GM19025 (cell line): ENCODE measurements at regions not wholly inside any gene's neighbourhood (a gene's known extent, or its start where the extent isn't known, plus 50 kb on each side); places are given as distances from the start of the nearest gene placed in this dataset.
"Not testable (repeated sequence)": the region's sequence is repeated elsewhere in the genome, so short reads cannot be mapped to it uniquely, and the experiment has no call there.

ENCODE experiments used
- ATAC-seq: cut with Tn5 transposase; IDR thresholded peaks from one replicate; pipeline ENCODE4 v1.9.1; 2021; ENCODE audit warnings: mild to moderate bottlenecking, low read depth, moderate library complexity; ENCODE audit not compliant: unreplicated experiment

DNA sequence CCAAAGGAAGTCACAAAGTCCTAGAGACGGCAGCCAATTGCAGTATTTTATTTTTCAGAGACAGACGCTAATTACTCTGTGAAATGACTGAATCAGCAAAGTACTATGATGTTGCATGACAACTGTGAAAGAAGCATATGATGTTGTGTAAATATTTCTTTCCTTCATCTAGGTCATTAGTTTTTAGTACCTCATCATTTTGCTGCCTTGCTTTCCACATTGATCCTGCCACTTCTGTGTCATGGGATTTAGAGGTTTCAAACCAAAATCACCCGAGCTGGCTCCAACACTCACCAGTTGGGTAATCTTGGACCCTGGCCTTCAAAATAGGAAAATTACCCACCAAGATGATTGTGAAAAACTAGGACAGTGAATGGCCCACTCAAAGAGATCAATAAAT lies 585.2 kb downstream of the ACTL7B start:
- no peak for ATAC-seq

DNA sequence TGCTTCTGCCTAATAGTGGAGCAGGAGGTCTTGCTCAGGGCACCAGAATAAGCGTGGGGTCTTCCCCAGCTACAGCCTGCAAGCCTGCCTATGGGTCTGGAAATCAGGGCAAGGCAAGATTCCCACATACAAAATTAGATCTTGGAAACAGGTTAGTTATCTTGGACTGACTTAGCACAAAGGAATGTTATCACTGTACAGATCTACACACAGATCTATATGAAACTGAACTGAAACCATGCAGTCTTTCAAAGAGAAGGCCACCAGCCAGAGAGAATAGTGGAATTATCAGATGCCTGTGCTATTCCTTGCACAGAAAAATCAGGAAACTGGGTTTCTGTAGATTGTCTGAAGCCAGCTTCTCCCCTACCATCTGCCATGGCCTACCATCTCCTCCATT lies 585.7 kb downstream of the ACTL7B start:
- no peak for ATAC-seq

DNA sequence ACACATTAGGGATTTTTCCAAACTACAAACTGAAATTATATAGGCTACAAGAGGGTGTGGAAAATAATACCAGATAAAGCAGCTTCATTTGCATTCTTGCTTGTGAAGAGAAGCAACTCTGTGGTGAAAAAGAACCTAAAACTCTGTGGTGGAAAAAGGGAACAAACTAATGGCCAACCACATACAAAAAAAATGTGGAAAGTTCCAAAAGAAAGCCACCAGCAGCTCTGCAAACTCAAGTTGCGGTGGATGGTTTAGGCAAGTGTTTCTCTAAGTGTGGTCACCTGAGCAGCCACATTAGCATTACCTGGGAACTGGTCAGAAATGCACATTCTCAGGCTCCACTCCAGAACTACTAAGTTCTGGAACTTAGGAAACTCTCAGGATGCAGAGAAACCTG lies 586.4 kb downstream of the ACTL7B start:
- no peak for ATAC-seq

DNA sequence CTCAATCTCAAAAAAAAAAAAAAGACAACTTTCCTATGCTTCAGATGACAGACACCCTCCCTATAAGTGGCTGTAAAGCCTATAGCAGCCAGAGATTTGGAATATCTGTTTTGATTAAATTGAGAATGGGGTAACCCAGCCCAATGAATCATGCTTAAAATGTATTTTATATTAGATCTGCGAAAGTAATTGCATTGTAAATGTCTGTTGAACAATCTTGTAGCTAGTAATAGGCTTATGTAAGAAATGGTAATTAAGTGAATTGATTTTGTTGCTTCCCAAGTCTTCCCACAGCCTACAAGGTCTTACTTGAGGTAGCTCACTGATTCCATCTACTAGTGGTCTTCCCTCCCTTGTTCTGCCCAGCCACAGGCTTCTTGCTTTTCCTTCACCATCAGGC lies 590.7 kb downstream of the ACTL7B start:
- ATAC-seq = no peak

DNA sequence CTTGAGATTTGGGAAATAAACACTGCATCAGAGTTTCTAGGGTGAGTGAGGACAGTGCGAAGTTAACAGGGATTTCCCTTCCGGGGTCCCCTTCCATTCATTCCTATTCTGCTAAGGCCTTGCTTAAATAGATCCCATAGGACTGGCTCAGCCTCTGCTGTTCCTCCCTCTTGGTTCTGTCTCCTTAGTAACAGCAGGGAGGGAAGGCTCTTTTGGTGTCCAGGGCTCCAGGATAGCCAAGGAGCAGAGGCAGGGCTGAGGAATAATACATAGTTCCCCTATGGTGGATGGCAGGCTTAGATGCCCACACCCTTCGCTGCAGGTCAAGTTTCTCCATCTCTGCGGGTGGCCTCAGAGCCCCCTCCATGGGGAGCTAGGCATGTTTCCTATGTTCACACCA lies 591.7 kb downstream of the ACTL7B start:
- no peak for ATAC-seq

DNA sequence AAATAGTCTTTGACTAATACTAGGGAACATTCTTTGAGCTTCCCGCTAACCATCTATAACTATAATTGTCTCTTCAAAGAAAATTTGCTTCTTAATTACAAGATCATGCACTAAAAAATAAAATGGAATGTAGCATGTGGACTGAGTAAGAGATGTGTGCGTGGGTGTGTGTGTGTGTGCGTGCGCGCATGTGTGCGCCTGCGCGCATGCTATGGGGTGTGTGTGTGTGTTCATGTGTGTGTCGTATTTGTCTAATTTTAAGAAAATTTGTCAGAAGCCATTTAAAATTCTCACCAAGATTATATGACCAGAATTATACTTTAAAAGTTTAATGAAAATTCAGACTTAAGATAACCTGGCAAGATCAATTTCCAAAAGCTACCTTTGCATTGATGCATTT lies 593.0 kb downstream of the ACTL7B start:
- ATAC-seq = no peak

DNA sequence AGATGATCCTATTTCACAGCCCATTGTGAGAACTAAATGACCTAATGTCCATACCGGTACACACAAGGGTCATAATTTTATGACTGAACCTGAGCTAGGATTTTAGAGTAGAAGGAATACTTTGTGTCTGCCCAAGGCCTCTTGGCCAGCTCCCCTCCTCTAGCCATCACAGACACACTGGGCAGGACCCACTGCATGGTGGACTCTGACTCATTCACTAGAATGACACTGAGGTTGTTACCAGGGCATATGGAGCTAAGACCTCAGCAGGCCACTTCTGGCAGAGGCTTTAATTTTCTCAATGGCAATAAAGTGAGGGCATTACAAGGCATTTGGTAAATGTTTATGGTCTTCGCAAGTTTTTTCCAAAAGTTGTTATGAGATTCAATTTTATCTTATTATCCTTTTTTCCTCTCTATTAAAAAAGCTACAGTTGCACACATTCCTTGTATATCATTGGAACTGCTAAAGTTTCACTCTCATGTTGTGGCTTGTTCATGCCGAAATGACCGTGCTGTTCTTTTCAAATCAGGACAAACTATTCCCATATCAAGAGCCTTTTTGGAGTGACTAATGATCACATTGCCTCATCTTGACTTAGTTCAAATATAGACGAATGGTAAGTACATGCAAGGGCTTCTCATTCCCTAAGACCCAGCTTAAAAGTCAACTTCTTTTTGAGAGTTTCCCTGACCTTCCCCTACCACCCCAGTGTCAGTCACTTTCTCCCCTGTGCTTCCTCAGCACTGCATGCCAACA lies 595.7 kb downstream of the ACTL7B start:
- ATAC-seq = no peak

DNA sequence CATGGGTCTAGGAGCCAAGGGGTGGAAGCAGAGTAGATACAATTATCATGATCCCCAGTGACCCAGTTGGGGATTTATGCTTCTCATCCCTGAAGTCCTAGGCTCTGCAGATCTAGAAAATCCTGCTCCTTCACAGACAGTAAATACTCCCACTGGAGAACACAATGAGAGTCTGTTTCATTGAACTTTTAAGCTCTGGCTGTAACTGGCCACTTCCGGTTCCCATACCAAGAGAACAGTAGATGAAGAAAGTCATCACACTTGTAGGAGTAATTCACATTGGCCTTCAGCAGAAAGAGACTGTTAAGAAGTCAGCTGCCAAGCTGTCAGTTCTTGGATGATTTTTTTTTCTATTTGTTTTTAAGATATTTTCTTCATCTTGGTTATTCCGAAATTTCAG lies 597.1 kb downstream of the ACTL7B start:
- ATAC-seq = no peak

DNA sequence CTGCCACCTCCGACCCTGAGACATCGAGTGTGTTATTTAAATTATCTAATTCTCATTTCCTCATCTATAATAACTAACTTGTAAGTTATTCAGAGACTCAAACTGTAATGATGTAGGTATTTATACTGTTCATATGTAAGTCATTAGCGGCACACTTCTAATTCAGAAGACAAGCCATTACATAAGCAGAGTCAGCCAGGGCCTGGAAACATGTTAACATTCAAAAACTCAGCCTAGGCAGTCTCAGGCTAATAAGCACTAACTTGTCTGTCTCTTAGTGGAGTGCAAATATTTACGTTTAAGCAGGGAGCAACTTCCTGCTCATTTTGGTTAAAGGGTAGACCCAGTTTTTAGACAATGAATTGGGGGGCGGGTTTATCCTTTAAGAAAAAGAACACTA lies 598.4 kb downstream of the ACTL7B start:
- ATAC-seq = no peak

DNA sequence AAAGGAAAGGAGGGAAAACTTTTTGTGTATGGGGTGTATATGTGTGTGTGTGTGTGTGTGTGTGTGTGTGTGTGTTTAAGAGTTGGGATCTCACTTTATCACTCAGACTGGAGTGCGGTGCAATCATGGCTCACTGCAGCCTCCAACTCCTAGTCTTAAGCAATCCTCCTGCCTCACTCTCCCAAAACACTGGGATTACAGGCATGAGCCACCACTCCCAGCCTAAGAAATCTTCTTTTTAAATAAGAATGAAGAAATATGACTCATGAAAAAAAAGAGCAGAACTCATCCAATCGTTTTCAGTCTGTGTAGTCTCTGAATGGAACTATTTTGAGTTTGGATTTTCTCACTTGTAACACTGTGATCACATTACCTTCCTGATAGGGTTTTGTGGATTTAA lies 601.5 kb downstream of the ACTL7B start:
- no peak for ATAC-seq

DNA sequence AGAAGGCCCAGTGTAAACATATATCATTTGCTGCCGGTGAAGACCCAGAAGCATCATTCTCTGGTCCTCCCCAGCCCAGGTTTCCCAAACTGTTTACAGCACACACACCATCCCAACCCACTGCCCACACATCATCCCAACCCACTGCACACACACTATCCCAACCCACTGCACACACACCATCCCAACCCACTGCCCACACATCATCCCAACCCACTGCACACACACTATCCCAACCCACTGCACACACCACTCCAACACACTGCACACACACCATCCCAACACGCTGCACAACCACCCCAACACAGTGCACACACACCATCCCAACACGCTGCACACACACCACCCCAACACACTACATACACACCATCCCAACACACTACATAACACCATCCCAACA lies 608.4 kb downstream of the ACTL7B start:
- not testable (repeated sequence) for ATAC-seq

DNA sequence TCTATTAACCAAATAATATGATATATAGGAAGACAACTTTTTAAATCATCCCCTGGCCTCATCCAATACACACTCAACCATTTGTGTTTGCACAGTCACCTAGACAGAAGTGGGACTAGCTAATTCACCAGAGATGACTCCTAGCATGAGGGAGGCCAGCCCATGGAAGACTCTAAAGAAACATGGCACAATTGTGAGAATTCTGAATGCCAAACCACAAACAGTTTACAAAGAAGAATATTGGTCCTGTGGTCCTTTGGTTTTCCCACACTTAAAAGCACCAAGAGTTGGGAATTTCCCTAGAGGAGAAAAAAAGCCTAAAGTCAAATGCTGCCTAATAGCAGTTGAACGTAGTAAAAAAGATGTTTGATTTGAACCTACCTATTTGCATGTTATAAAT lies 609.9 kb downstream of the ACTL7B start:
- ATAC-seq = no peak

DNA sequence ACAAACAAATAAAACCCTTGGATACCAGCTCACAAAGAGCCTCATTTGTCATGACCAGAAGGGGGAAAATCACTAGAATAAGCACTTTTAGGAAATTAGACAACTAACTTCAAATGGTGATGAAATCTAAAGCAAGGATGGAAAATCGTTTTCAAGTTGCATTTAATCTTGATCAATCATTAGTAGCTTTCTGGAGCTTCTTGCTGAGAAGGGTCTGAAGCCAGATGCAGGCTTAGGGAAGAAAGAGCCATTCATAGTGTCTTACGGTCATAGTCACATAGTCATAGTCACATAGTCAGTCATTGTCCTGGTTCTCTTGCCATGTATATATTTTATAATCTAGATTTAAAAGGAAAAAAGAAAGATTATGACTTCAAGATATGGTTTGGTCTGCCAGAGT lies 610.5 kb downstream of the ACTL7B start:
- ATAC-seq = no peak

DNA sequence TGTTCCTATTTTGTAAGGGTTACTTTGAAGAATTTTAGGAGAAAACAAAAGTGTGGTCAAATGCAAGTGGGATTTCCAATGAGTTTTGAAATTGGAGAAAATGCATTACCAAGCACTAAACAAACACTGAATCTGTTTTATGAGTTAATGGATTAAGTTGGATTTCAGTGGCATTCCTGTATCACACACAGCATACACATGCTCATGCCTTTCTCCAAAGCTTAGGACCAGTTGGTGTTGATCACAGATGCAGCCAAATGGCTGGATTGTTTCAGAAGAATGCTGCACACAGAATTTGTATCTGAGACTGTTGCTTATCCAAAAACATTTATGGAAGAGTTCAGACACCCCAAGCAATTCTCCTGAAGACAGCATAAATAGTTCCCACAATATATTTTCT lies 611.1 kb downstream of the ACTL7B start:
- no peak for ATAC-seq

DNA sequence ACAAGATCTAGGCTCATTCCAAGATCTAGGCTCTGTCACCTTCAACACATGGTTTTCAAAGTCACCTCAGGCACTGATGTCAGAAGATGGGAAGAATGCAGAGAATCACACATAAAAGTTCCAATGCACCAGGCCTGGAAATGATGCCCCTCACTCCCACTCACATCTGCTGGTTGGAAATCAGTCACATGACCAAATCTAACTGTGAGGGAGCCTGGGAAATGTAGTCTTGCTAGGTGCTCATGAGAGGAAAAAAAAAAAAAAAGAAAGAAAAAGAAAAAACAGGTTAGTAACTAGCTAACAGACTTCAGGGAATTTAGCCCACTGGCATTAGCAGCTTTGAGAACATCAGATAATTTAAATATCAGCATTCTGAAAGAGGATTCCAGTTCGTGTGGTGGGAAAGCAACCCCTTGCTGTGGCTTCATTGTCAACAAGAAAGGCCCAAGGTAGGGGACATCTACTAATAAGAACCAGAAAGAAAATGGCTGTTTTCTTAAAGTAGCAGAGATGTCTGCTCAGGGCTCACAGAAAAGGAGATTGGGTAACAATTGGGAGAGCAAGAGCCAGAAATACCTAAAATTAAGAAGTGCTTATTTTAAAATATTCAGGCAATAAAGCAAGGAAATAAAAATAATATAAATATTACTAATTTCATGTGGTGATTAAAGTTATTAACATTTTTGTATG lies 614.3 kb downstream of the ACTL7B start:
- no peak for ATAC-seq

DNA sequence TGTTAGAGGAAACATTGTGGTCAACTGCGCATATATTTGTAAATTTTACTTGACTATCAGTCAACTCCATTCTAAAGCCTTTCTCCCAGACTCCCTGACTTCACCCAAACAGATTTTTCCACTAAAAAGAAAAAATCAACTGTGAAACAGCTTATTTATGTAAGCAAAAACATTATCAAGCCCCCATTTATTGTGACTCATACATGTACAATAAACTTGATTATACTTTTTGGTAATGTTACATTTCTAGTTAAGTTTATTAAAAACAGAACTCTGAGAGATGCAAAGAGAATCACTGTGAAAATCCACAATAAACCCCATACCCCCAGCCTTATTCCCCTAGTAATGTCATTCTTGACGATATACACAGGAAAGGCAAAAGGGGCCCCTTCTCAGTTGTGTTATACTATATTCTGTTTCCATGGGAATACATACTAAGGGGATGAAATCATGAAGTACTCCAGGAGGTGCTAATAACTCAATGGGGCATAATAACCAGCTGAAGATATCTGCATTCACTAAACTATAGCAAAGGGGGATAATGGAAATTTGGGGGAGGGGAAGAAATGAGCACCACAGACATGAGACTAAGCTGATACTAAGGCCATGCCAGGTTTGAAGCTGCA lies 616.0 kb downstream of the ACTL7B start:
- no peak for ATAC-seq

DNA sequence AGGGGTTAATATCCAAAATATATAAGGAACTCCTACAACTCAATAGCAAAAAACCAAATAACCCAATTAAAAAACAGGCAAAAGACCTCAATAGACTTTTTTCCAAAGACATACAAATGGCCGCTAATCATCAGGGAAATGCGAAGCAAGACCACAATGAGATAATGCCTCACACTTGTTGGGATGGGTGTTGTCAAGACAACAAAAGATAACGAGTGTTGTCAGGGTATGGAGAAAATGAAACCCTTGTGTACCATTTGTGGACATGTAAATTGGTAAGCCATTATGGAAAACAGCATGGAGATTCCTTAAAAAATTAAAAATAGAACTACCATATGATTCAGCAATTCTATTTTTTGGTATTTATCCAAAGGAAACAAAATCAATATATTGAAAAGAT lies 620.2 kb downstream of the ACTL7B start:
- no peak for ATAC-seq

DNA sequence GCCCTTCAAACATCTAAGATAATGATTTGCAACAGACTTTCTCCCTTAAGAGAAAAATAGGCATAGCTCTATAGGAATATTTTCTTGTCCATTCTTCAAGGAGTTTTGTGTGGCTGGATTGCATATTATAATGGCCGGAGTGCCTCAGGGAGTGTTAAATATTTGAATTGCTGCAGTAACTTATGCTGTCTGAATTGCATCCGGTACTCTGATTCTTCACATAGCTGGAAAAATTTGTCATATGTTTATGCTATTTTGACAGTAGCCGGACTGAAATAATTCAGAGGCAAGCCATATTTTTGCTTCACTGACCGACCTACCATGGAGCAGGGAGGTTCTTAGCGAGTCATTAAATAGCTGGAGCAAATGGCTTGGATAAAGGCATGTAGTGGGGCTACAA lies 621.0 kb downstream of the ACTL7B start:
- ATAC-seq = no peak

DNA sequence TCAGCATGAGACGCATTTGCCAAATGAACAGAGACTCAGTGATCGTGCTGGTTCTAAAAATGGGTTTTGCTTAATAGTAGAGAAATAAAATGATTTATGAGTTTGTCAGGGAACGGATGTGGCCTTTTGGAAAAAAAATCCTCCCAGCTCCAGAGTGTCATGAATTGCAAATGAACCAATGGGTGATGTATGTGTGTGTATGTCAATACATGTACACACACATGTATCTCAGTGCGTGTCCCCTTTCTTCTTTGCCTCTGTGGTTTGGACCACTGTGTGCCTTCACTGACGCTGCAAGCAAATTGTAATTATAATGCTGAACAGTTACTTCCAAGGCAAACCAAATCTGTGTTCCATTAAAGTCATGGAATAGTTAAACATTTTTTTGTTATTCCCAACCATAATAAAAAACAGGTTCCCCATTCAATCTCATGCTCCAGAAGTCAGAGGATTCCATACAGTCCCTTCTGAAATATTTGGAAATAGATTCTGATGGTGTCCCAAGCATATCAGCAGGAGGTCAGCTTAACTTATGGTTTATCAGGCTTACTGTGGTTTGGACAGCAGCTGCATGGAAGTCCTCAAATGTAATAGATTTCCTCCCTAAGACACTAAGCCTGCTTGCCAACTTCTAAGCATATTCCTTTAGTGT lies 630.5 kb downstream of the ACTL7B start:
- ATAC-seq = no peak

DNA sequence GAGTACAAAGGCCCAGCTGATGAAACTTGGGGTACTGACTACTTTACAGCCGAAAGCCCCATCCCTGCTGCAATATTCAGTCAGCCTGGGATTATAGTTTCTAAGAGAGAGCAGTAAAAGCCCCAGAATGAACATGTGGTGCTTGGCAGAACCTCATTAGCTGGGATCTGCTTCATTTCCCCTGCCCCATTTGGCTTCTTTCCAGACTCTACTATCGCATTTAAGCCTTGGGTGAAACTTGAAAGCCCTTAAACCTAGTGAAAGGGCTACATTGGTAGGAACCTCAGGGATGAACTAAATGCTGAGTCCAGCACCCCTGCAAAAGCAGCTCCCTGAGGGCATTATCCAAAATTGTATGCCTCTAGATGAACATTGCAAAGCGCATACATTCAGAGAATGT lies 631.1 kb downstream of the ACTL7B start:
- ATAC-seq = no peak

DNA sequence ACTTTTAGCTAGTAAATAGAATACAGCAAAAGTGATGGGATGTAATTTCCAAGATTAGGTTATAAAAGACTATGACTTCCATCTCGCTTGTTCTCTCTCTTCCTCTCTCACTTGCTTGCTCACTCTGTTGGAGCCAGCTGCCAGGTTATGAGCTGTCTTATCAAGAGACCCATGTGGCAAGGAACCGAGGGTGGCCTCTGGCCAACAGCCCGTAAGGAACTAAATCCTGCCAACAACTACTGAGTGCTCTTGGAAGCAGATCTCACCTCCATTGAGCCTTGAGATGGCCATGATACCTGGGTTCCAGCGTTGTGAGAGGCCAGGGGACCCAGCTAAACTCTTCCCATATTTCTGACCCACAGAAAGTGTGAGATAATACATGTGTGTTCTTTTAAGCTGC lies 636.1 kb downstream of the ACTL7B start:
- no peak for ATAC-seq
